ENCODE measurements at regions not wholly inside any gene's neighbourhood (a gene's known extent, or its start where the extent isn't known, plus 50 kb on each side); places are given as distances from the start of the nearest gene placed in this dataset.

DNA sequence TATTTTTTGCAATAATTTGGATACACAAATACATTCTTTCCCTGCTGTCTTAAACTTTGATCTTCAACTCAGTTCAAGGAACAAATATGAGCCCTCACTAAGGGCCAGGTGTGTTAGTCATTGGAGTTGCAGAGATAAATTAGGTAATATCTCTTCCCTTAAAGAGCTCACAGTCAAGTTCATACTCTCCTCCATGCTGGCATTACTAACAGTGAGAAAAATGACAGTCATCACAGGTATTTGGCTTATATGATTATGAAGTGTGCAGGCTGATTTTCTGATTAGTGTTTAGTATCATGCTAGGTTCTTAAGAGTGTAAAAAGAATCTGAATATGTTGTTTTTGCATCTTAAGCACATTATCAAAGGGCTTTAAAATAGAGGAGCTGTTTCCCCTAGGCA lies 594.7 kb downstream of the CCER1 start:
- TF ChIP-seq, protein P1, sequence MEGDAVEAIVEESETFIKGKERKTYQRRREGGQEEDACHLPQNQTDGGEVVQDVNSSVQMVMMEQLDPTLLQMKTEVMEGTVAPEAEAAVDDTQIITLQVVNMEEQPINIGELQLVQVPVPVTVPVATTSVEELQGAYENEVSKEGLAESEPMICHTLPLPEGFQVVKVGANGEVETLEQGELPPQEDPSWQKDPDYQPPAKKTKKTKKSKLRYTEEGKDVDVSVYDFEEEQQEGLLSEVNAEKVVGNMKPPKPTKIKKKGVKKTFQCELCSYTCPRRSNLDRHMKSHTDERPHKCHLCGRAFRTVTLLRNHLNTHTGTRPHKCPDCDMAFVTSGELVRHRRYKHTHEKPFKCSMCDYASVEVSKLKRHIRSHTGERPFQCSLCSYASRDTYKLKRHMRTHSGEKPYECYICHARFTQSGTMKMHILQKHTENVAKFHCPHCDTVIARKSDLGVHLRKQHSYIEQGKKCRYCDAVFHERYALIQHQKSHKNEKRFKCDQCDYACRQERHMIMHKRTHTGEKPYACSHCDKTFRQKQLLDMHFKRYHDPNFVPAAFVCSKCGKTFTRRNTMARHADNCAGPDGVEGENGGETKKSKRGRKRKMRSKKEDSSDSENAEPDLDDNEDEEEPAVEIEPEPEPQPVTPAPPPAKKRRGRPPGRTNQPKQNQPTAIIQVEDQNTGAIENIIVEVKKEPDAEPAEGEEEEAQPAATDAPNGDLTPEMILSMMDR (IDR thresholded peaks at IDR 0.05; ENCODE audit: low read depth, low read length, poor library complexity, severe bottlenecking), result no peak
- TF ChIP-seq EZH2phosphoT487 (IDR thresholded peaks at IDR 0.05; ENCODE audit: borderline replicate concordance, low read length), result no peak
